ENCODE measurements at regions not wholly inside any gene's neighbourhood (a gene's known extent, or its start where the extent isn't known, plus 50 kb on each side); places are given as distances from the start of the nearest gene placed in this dataset.

DNA sequence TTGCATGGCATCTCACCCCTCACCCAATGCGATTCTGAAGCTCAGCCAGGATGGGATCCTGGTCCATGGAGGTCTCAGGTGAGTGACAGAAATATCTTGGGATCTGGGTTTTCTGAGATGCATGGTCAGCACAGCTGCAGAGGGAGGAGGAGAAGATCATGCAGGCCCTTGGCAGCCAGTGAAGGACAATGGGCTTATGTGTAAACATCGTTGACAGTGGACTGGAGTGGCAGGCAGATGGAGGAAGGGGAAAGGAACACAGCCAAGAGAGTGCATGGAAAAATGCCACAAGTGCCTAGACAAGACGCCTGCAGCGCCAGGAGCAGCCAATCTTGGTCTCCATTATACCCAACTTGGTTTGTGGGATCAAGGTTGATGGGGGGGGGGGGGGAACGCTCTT lies 347.9 kb downstream of the MCTP2 start (continued):
- TF ChIP-seq CBX8 (IDR thresholded peaks at IDR 0.05; ENCODE audit: borderline replicate concordance, low read depth, low read length) = no peak

Measured in H1 (cell line).